GM18526 (cell line): ENCODE measurements at regions not wholly inside any gene's neighbourhood (a gene's known extent, or its start where the extent isn't known, plus 50 kb on each side); places are given as distances from the start of the nearest gene placed in this dataset.

Source experiments
- POLR2A ChIP-seq: IDR thresholded peaks from 3 replicates; pipeline ENCODE4 v1.6.1; 2011; ENCODE audit not compliant: insufficient read length; ENCODE audit errors: extremely low read depth

GRCh38 chr2:64260093-64260803 lies 116.0 kb upstream of the PELI1 start:
- no peak for TF ChIP-seq POLR2A

- no peak for TF ChIP-seq POLR2A
These were observed 116.6 kb upstream of the PELI1 start for GRCh38 chr2:64260817-64261216.

GRCh38 chr2:64262071-64262470 lies 117.9 kb upstream of the PELI1 start:
- TF ChIP-seq POLR2A = no peak

GRCh38 chr2:64262816-64263215 lies 118.6 kb upstream of the PELI1 start:
- no peak for TF ChIP-seq POLR2A

- no peak for TF ChIP-seq POLR2A
These were observed 119.1 kb upstream of the PELI1 start for GRCh38 chr2:64263315-64263714.

GRCh38 chr2:64267699-64268098 lies 123.5 kb upstream of the PELI1 start:
- TF ChIP-seq POLR2A = no peak

GRCh38 chr2:64268330-64269048 lies 124.3 kb upstream of the PELI1 start:
- TF ChIP-seq POLR2A = no peak

GRCh38 chr2:64273524-64274398 lies 129.5 kb upstream of the PELI1 start:
- TF ChIP-seq POLR2A = no peak

GRCh38 chr2:64274399-64275173 lies 130.4 kb upstream of the PELI1 start:
- TF ChIP-seq POLR2A = no peak

- TF ChIP-seq POLR2A = no peak
These were observed 130.9 kb upstream of the PELI1 start for GRCh38 chr2:64275174-64275466.

GRCh38 chr2:64276417-64277095 lies 132.3 kb upstream of the PELI1 start:
- no peak for TF ChIP-seq POLR2A

- no peak for TF ChIP-seq POLR2A
These were observed 133.1 kb upstream of the PELI1 start for GRCh38 chr2:64277101-64277849.

GRCh38 chr2:64283006-64283570 lies 138.9 kb upstream of the PELI1 start:
- no peak for TF ChIP-seq POLR2A
